ENCODE measurements at regions not wholly inside any gene's neighbourhood (a gene's known extent, or its start where the extent isn't known, plus 50 kb on each side); places are given as distances from the start of the nearest gene placed in this dataset.

GRCh38 chr21:17051054-17051453 lies 461.8 kb upstream of the CXADR start:
- H3K27ac ChIP-seq (ENCODE audit: low read depth in 1 of 2, low read length in 2 of 2) = no peak overlapping the region
- H3K36me3 ChIP-seq (ENCODE audit: control insufficient read depth in 1 of 2, insufficient read depth in 2 of 2, low read length in 1 of 2) = no peaks in the 10 kb centered on the region
- H3K9me3 ChIP-seq (ENCODE audit: control insufficient read depth, low read length) = no peaks in the 10 kb centered on the region
- ATAC-seq (ENCODE audit: low FRiP score) = no peak
- intact Hi-C loops (cut with DNase I) = no loop called here
- no peaks in the 10 kb centered on the region for H3K4me1 ChIP-seq (ENCODE audit: control insufficient read depth in 1 of 2, insufficient read depth in 2 of 2, low read length in 2 of 2)
- WGBS, 2 donors = 55 to 69% methylated on average over 3 of the region's 3 CpGs
- no peak for DNase-seq
- no peak overlapping the region for H3K4me3 ChIP-seq (ENCODE audit: low read length in 2 of 2)
- no peaks in the 10 kb centered on the region for H3K27me3 ChIP-seq (ENCODE audit: control insufficient read depth in 1 of 2, insufficient read depth in 2 of 2, low read length in 1 of 2)

- 80 to 83% methylated on average over 7 of the region's 7 CpGs for WGBS, 2 donors
- Histone ChIP-seq H3K27ac (ENCODE audit: low read depth in 1 of 2, low read length in 2 of 2) (no peak overlapping the region), H3K4me1 (ENCODE audit: control insufficient read depth in 1 of 2, insufficient read depth in 2 of 2, low read length in 2 of 2) (no peaks in the 10 kb centered on the region), H3K36me3 (ENCODE audit: control insufficient read depth in 1 of 2, insufficient read depth in 2 of 2, low read length in 1 of 2) (no peaks in the 10 kb centered on the region), H3K27me3 (ENCODE audit: control insufficient read depth in 1 of 2, insufficient read depth in 2 of 2, low read length in 1 of 2) (no peaks in the 10 kb centered on the region), H3K4me3 (ENCODE audit: low read length in 2 of 2) (no peak overlapping the region), H3K9me3 (ENCODE audit: control insufficient read depth, low read length) (no peaks in the 10 kb centered on the region)
- ATAC-seq (ENCODE audit: low FRiP score) (no peak), DNase-seq (no peak)
- intact Hi-C loops (cut with DNase I) = no loop called here
Observed at GRCh38 chr21:17053321-17053720, 459.5 kb upstream of the CXADR start.

GRCh38 chr21:17059936-17060335 lies 452.9 kb upstream of the CXADR start:
- H3K9me3 ChIP-seq (ENCODE audit: control insufficient read depth, low read length) = no peaks in the 10 kb centered on the region
- H3K27ac ChIP-seq (ENCODE audit: low read depth in 1 of 2, low read length in 2 of 2) = no peak overlapping the region
- DNase-seq (no peak), ATAC-seq (ENCODE audit: low FRiP score) (no peak)
- no peaks in the 10 kb centered on the region for H3K36me3 ChIP-seq (ENCODE audit: control insufficient read depth in 1 of 2, insufficient read depth in 2 of 2, low read length in 1 of 2)
- no peaks in the 10 kb centered on the region for H3K27me3 ChIP-seq (ENCODE audit: control insufficient read depth in 1 of 2, insufficient read depth in 2 of 2, low read length in 1 of 2)
- no peaks in the 10 kb centered on the region for H3K4me1 ChIP-seq (ENCODE audit: control insufficient read depth in 1 of 2, insufficient read depth in 2 of 2, low read length in 2 of 2)
- no peak overlapping the region for H3K4me3 ChIP-seq (ENCODE audit: low read length in 2 of 2)
- 81 to 82% methylated on average over 1 of the region's 1 CpG for WGBS, 2 donors
- intact Hi-C loops (cut with DNase I) = no loop called here

GRCh38 chr21:17066006-17066405 lies 446.8 kb upstream of the CXADR start:
- intact Hi-C loops (cut with DNase I) = no loop called here

GRCh38 chr21:17071093-17071492 lies 441.8 kb upstream of the CXADR start:
- no peak overlapping the region for H3K4me3 ChIP-seq (ENCODE audit: low read length in 2 of 2)
- peaks cover 1% of the 10 kb centered on the region for H3K9me3 ChIP-seq (ENCODE audit: control insufficient read depth, low read length)
- no peaks in the 10 kb centered on the region for H3K36me3 ChIP-seq (ENCODE audit: control insufficient read depth in 1 of 2, insufficient read depth in 2 of 2, low read length in 1 of 2)
- ATAC-seq (ENCODE audit: low FRiP score) (no peak), DNase-seq (no peak)
- no peaks in the 10 kb centered on the region for H3K27me3 ChIP-seq (ENCODE audit: control insufficient read depth in 1 of 2, insufficient read depth in 2 of 2, low read length in 1 of 2)
- no peak overlapping the region for H3K27ac ChIP-seq (ENCODE audit: low read depth in 1 of 2, low read length in 2 of 2)
- intact Hi-C loops (cut with DNase I) = no loop called here
- no peaks in the 10 kb centered on the region for H3K4me1 ChIP-seq (ENCODE audit: control insufficient read depth in 1 of 2, insufficient read depth in 2 of 2, low read length in 2 of 2)
- WGBS, 2 donors = 91 to 92% methylated on average over 3 of the region's 3 CpGs

More at GRCh38 chr21:17066006-17066405, 446.8 kb upstream of the CXADR start:
- DNase-seq (no peak), ATAC-seq (ENCODE audit: low FRiP score) (no peak)
- no peaks in the 10 kb centered on the region for H3K36me3 ChIP-seq (ENCODE audit: control insufficient read depth in 1 of 2, insufficient read depth in 2 of 2, low read length in 1 of 2)
- no peak overlapping the region for H3K27ac ChIP-seq (ENCODE audit: low read depth in 1 of 2, low read length in 2 of 2)
- H3K27me3 ChIP-seq (ENCODE audit: control insufficient read depth in 1 of 2, insufficient read depth in 2 of 2, low read length in 1 of 2) = no peaks in the 10 kb centered on the region
- no peak overlapping the region for H3K4me3 ChIP-seq (ENCODE audit: low read length in 2 of 2)
- H3K4me1 ChIP-seq (ENCODE audit: control insufficient read depth in 1 of 2, insufficient read depth in 2 of 2, low read length in 2 of 2) = no peaks in the 10 kb centered on the region
- H3K9me3 ChIP-seq (ENCODE audit: control insufficient read depth, low read length) = peaks cover 1% of the 10 kb centered on the region

- H3K36me3 ChIP-seq (ENCODE audit: control insufficient read depth in 1 of 2, insufficient read depth in 2 of 2, low read length in 1 of 2) = no peaks in the 10 kb centered on the region
- DNase-seq (no peak), ATAC-seq (ENCODE audit: low FRiP score) (no peak)
- intact Hi-C loops (cut with DNase I) = no loop called here
- WGBS, 2 donors = 42 to 52% methylated on average over 4 of the region's 4 CpGs
- peaks cover 2% of the 10 kb centered on the region for H3K9me3 ChIP-seq (ENCODE audit: control insufficient read depth, low read length)
- H3K4me1 ChIP-seq (ENCODE audit: control insufficient read depth in 1 of 2, insufficient read depth in 2 of 2, low read length in 2 of 2) = no peaks in the 10 kb centered on the region
- H3K27ac ChIP-seq (ENCODE audit: low read depth in 1 of 2, low read length in 2 of 2) = no peak overlapping the region
- H3K4me3 ChIP-seq (ENCODE audit: low read length in 2 of 2) = no peak overlapping the region
- no peaks in the 10 kb centered on the region for H3K27me3 ChIP-seq (ENCODE audit: control insufficient read depth in 1 of 2, insufficient read depth in 2 of 2, low read length in 1 of 2)
Observed at GRCh38 chr21:17081193-17081592, 431.6 kb upstream of the CXADR start.

- ATAC-seq (ENCODE audit: low FRiP score) (no peak), DNase-seq (no peak)
- Histone ChIP-seq H3K4me1 (ENCODE audit: control insufficient read depth in 1 of 2, insufficient read depth in 2 of 2, low read length in 2 of 2) (no peaks in the 10 kb centered on the region), H3K27me3 (ENCODE audit: control insufficient read depth in 1 of 2, insufficient read depth in 2 of 2, low read length in 1 of 2) (no peaks in the 10 kb centered on the region), H3K9me3 (ENCODE audit: control insufficient read depth, low read length) (peaks cover 2% of the 10 kb centered on the region), H3K4me3 (ENCODE audit: low read length in 2 of 2) (no peak overlapping the region), H3K27ac (ENCODE audit: low read depth in 1 of 2, low read length in 2 of 2) (no peak overlapping the region), H3K36me3 (ENCODE audit: control insufficient read depth in 1 of 2, insufficient read depth in 2 of 2, low read length in 1 of 2) (no peaks in the 10 kb centered on the region)
- 65 to 82% methylated on average over 4 of the region's 4 CpGs for WGBS, 2 donors
- intact Hi-C loops (cut with DNase I) = no loop called here
Observed at GRCh38 chr21:17082843-17083483, 429.9 kb upstream of the CXADR start.

GRCh38 chr21:17085707-17086106 lies 427.1 kb upstream of the CXADR start:
- intact Hi-C loops (cut with DNase I) = no loop called here
- 4 to 11% methylated on average over 1 of the region's 1 CpG for WGBS, 2 donors
- peaks cover 2% of the 10 kb centered on the region for H3K9me3 ChIP-seq (ENCODE audit: control insufficient read depth, low read length)
- H3K4me1 ChIP-seq (ENCODE audit: control insufficient read depth in 1 of 2, insufficient read depth in 2 of 2, low read length in 2 of 2) = peaks cover 0 to 2% of the 10 kb centered on the region in 2 donors
- no peak overlapping the region for H3K4me3 ChIP-seq (ENCODE audit: low read length in 2 of 2)
- no peaks in the 10 kb centered on the region for H3K36me3 ChIP-seq (ENCODE audit: control insufficient read depth in 1 of 2, insufficient read depth in 2 of 2, low read length in 1 of 2)
- H3K27ac ChIP-seq (ENCODE audit: low read depth in 1 of 2, low read length in 2 of 2) = no peak overlapping the region
- no peaks in the 10 kb centered on the region for H3K27me3 ChIP-seq (ENCODE audit: control insufficient read depth in 1 of 2, insufficient read depth in 2 of 2, low read length in 1 of 2)
- ATAC-seq (ENCODE audit: low FRiP score) = no peak
- DNase-seq = no peak

GRCh38 chr21:17088500-17088899 lies 424.3 kb upstream of the CXADR start:
- no peak for DNase-seq
- WGBS, 2 donors = 96 to 98% methylated on average over 4 of the region's 4 CpGs
- no peak overlapping the region for H3K4me3 ChIP-seq (ENCODE audit: low read length in 2 of 2)
- no peaks in the 10 kb centered on the region for H3K27me3 ChIP-seq (ENCODE audit: control insufficient read depth in 1 of 2, insufficient read depth in 2 of 2, low read length in 1 of 2)
- no peak for ATAC-seq (ENCODE audit: low FRiP score)
- H3K36me3 ChIP-seq (ENCODE audit: control insufficient read depth in 1 of 2, insufficient read depth in 2 of 2, low read length in 1 of 2) = no peaks in the 10 kb centered on the region
- H3K27ac ChIP-seq (ENCODE audit: low read depth in 1 of 2, low read length in 2 of 2) = no peak overlapping the region
- peaks cover 2% of the 10 kb centered on the region for H3K9me3 ChIP-seq (ENCODE audit: control insufficient read depth, low read length)
- intact Hi-C loops (cut with DNase I) = no loop called here
- peaks cover 0 to 2% of the 10 kb centered on the region in 2 donors for H3K4me1 ChIP-seq (ENCODE audit: control insufficient read depth in 1 of 2, insufficient read depth in 2 of 2, low read length in 2 of 2)

Measured in aorta (tissue), 5 donors.